ENCODE measurements at regions not wholly inside any gene's neighbourhood (a gene's known extent, or its start where the extent isn't known, plus 50 kb on each side); places are given as distances from the start of the nearest gene placed in this dataset.

GRCh38 chr13:83286737-83287136, 595.5 kb downstream of the SLITRK1 start:
- TF ChIP-seq CTCF (IDR thresholded peaks at IDR 0.05; ENCODE audit: poor library complexity, severe bottlenecking), result no peak
- no peak for TF ChIP-seq EP300 (conservative IDR thresholded peaks at IDR 0.05; ENCODE audit: poor library complexity, severe bottlenecking)
- no peak for TF ChIP-seq EZH2 (IDR thresholded peaks at IDR 0.05; ENCODE audit: borderline replicate concordance, insufficient read depth, low read length, poor library complexity, severe bottlenecking)
- no peak for TF ChIP-seq POLR2AphosphoS5 (IDR thresholded peaks at IDR 0.05)
- TF ChIP-seq SMC3 (conservative IDR thresholded peaks at IDR 0.05; ENCODE audit: poor library complexity), result no peak
- TF ChIP-seq RAD21 (conservative IDR thresholded peaks at IDR 0.05), result no peak
